ENCODE measurements at regions not wholly inside any gene's neighbourhood (a gene's known extent, or its start where the extent isn't known, plus 50 kb on each side); places are given as distances from the start of the nearest gene placed in this dataset.

GRCh38 chr9:81871695-81872094 is 56.5 kb upstream of the SPATA31D4 start:
- TF ChIP-seq CTCF (conservative IDR thresholded peaks at IDR 0.05) (no peak), ZFX (IDR thresholded peaks at IDR 0.05) (no peak)
